ENCODE measurements at regions not wholly inside any gene's neighbourhood (a gene's known extent, or its start where the extent isn't known, plus 50 kb on each side); places are given as distances from the start of the nearest gene placed in this dataset.
A peak's percentile ranks its signal among the peaks of the same experiment; 100 is the strongest.

DNA sequence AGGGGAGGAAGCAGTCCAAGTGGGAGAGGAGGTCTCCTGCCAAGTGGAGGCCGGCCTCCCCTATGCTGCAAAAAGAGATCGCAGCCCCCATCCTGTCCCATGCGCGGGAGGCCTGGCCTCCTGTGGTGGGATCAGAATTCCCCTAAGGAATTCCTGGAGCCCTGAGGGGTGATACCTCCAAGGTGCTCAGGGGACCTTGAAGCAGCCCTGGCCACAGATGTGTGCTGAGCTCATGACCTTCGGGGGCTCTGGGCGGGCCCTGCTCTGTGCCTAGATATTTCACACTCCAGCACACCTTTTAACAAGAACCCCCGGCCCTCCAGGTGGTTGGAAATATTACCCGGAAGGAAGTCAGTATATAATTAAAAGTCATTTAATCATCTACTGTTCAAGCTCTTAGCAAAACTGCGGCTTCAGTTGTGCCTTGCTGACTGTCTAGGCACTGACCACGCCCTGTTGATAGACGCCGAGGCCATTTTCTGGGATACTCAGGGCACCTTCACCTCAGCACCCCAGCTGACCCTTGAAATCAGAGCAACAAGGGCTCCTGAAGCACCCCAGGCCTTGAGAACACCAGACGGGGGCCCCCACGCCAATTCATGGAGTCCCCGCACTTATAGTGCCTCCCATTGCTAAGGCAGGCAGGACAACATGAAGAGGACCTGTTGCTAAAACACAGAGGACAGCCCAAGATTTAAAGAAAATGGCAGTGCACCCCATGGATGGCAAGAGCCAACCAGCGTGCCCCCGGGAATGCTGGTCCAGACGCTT lies 119.1 kb downstream of the NDUFA10 start:
- H3K36me3 Mint-ChIP-seq: peaks cover 4% of the 10 kb centered on the region in 2 donors
- H3K4me3 Mint-ChIP-seq: no peak overlapping the region
- ATAC-seq (ENCODE audit: low read depth in 2 of 2): no peak
- H3K27me3 Mint-ChIP-seq: peaks cover 0 to 7% (median 0%) of the 10 kb centered on the region in 3 donors
- no peak overlapping the region for H3K27ac Mint-ChIP-seq
- H3K9me3 Mint-ChIP-seq: peaks cover 0 to 9% (median 3%) of the 10 kb centered on the region in 7 donors
- H3K4me1 Mint-ChIP-seq: peaks cover 14 to 21% (median 17%) of the 10 kb centered on the region in 3 donors
- DNase-seq: no peak

DNA sequence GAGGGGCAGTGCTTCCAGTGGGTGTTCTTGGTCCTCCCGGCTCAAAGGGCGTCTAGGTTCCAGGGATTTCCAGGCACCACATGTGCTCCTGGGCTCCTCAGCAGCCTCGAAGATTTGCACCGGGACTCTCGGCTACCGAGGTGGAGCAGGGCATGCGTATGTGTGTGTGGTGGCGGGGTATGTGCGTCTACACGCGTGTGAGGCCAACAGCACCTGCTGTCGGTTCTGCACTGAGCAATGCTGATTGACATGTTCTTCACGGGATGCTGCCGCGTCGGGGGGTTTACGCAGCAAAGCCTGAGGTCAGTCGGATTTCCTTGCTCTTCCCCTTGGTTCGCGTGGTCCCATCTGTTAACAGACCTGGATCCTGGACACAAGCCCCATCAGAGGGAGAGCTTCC lies 119.8 kb downstream of the NDUFA10 start:
- Mint-ChIP-seq H3K27me3 (peaks cover 0 to 9% (median 0%) of the 10 kb centered on the region in 3 donors), H3K27ac (peak overlapping the region in 1 of 6 donors; percentile 43), H3K9me3 (peaks cover 0 to 9% (median 3%) of the 10 kb centered on the region in 7 donors), H3K36me3 (peaks cover 4% of the 10 kb centered on the region in 2 donors), H3K4me3 (no peak overlapping the region), H3K4me1 (peaks cover 11 to 15% (median 11%) of the 10 kb centered on the region in 3 donors)
- no peak for ATAC-seq (ENCODE audit: low read depth in 2 of 2)
- no peak for DNase-seq

DNA sequence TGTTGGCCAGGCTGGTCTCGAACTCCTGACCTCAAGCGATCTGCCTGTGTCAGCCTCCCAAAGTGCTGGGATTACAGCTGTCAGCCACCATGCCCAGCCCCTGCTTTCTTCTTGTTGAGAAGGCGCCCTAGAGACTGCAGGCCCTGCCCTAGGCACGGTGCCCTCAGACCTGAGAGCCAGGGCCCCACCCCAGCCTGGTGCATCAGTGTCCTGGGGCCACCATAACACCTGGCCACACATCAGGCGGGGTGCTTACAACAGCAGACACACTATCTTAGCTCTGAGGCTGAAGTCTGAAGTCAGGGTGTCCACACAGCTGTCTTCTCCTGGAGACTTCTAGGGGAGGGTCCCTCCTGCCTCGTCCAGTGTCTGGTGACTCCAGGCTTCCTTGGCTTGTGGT lies 120.6 kb downstream of the NDUFA10 start:
- no peak overlapping the region for H3K27ac Mint-ChIP-seq
- DNase-seq (no peak), ATAC-seq (ENCODE audit: low read depth in 2 of 2) (no peak)
- peaks cover 0 to 9% (median 1%) of the 10 kb centered on the region in 7 donors for H3K9me3 Mint-ChIP-seq
- no peak overlapping the region for H3K4me3 Mint-ChIP-seq
- peaks cover 0 to 14% (median 0%) of the 10 kb centered on the region in 3 donors for H3K27me3 Mint-ChIP-seq
- H3K36me3 Mint-ChIP-seq: peaks cover 0 to 4% of the 10 kb centered on the region in 2 donors
- peaks cover 4 to 13% (median 6%) of the 10 kb centered on the region in 3 donors for H3K4me1 Mint-ChIP-seq

DNA sequence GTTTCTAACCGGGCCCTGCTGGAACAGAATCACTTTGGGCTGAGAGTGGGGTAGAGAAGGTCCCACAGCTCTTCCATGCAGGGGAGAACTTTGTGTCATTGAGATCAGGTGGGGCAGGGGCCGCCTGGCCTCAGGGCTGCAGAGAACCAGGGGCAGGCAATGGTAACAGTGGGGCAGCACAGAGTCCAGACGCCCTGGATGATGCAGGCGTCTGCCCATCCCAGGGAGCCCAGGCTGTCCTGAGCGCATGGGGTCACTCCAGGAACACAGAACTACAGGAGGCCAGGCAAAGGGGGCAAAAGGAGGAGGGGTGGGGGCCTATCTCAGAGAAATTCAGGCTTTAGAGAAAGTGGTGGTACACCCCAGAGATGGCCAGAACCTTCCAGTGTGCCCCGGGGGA lies 121.3 kb downstream of the NDUFA10 start:
- no peak overlapping the region for H3K27ac Mint-ChIP-seq
- H3K36me3 Mint-ChIP-seq: peaks cover 0 to 4% of the 10 kb centered on the region in 2 donors
- H3K4me3 Mint-ChIP-seq: no peak overlapping the region
- peaks cover 0 to 9% (median 0%) of the 10 kb centered on the region in 7 donors for H3K9me3 Mint-ChIP-seq
- H3K27me3 Mint-ChIP-seq: peaks cover 0 to 16% (median 0%) of the 10 kb centered on the region in 3 donors
- ATAC-seq (ENCODE audit: low read depth in 2 of 2): no peak
- no peak for DNase-seq
- peaks cover 0 to 9% (median 5%) of the 10 kb centered on the region in 3 donors for H3K4me1 Mint-ChIP-seq

DNA sequence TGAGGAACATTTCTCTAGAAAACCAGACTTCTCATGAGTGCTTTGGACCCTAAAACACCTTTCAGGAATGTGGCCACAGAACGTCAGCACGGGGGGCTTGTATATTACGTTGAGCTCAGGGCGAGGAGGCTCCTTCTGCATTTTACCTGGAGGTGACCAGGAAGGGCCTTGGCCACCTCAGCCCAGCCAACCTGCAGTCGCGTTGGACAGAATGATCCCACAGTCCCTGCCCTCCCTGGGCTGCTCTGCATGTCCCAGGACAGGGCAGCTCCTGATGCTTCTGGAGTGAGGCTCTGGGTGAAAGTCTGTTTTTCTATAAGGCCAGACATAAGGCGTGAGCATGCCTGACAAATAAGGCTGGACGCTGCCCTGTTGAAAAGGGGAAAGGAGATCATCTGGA lies 121.9 kb downstream of the NDUFA10 start:
- Mint-ChIP-seq H3K27me3 (peaks cover 0 to 21% (median 0%) of the 10 kb centered on the region in 3 donors), H3K27ac (peak overlapping the region in 1 of 6 donors; percentile 52), H3K9me3 (peaks cover 0 to 9% (median 0%) of the 10 kb centered on the region in 7 donors), H3K4me3 (no peak overlapping the region), H3K36me3 (peaks cover 0 to 4% of the 10 kb centered on the region in 2 donors), H3K4me1 (peaks cover 0 to 3% (median 2%) of the 10 kb centered on the region in 3 donors)
- no peak for DNase-seq
- no peak for ATAC-seq (ENCODE audit: low read depth in 2 of 2)

DNA sequence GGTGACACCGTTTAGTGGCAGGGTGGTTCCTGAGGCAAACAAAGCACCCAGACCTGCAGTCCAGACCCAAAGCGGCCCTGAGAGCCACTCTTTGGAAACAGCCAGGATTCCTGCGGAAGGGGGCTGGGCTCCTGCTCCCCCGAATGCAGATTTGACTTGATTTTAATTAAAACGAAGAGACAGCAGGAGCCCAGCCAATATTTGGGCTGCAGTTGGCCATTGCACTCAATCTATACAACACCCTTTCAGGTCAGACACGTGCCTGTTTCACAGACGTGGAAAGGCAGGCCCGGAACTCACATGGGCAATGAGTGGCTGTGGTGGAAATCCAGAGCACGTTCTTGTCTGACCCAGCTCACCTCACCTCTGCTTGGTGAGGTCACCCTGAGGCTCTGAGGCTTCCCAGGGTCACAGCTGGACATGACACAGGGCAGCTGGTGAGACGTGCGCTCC lies 122.4 kb downstream of the NDUFA10 start:
- ATAC-seq (ENCODE audit: low read depth in 2 of 2) (no peak), DNase-seq (no peak)
- Mint-ChIP-seq H3K4me1 (no peaks in the 10 kb centered on the region), H3K27me3 (peaks cover 0 to 25% (median 0%) of the 10 kb centered on the region in 3 donors), H3K36me3 (peaks cover 0 to 4% of the 10 kb centered on the region in 2 donors), H3K9me3 (peaks cover 0 to 9% (median 0%) of the 10 kb centered on the region in 7 donors), H3K27ac (peak overlapping the region in 1 of 6 donors; percentile 52), H3K4me3 (no peak overlapping the region)

DNA sequence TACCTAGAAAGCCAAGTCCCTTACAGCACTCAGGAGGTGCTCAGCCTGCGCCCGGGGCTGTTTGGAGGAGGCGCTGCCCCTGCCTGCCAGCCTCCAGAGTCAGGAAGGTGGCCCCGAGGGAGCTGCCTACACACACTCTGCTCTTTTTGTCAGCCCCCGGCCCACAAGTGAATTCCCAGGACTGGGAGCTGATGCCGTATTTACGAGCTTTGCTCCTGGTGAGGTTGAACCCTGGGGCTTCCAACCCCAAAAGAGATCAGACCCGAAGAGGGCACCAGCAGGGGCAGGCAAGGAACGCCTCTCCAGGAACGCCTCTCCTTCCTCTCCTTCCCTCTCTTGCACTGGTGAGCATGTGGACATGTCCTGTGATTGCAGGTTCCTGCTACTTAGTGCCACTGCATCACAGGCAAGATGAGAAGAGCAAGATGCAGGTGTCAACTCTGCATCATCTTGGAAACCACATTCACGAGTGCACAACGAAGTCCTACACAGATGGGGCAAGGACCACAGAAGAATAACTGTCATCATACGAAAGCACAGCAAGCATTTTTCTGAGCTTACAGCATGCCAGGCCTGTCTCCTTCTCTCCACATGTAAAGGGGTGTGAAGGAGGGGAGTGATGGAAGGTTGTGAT lies 126.7 kb downstream of the NDUFA10 start:
- H3K27ac Mint-ChIP-seq: no peak overlapping the region

DNA sequence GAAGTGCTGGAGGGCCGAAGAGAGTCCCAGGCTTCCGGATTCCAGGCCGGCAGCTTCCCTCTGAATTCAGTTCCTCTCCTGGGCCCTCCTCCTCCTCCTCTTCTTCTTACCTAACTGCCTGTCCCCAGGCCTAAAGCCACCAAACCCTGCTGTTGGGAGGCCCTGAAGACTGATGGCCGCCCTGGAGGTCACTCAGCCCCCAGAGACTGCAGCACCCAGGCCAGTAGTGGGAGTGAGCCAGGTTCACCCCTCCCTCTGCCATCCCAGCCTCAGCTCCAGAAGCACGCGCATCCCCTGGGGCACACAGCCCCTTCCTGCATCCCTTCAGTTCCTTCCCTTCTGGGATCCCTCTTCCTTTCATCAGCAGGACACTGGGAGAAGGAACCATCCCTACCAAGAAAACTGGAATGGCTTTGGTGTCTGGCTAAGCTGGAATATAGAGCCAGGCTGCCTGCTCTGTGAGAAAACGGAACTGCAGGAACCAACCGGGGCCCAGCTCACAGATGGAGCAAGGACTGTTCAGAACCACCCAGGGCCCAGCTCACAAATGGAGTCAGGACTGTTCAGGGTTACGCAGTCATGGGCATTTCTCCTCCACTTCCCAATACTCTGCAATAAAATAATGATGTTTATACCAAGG lies 127.4 kb downstream of the NDUFA10 start:
- H3K27me3 Mint-ChIP-seq: peaks cover 14 to 40% (median 20%) of the 10 kb centered on the region in 3 donors
- peaks cover 0 to 16% of the 10 kb centered on the region in 2 donors for H3K36me3 Mint-ChIP-seq
- peaks cover 0 to 6% (median 2%) of the 10 kb centered on the region in 7 donors for H3K9me3 Mint-ChIP-seq
- DNase-seq: no peak
- peaks cover 0 to 5% (median 0%) of the 10 kb centered on the region in 3 donors for H3K4me1 Mint-ChIP-seq
- H3K27ac Mint-ChIP-seq: no peak overlapping the region
- no peak for ATAC-seq (ENCODE audit: low read depth in 2 of 2)
- no peak overlapping the region for H3K4me3 Mint-ChIP-seq

More for the DNA sequence above, 126.7 kb downstream of the NDUFA10 start:
- no peak for DNase-seq
- Mint-ChIP-seq H3K9me3 (peaks cover 0 to 6% (median 0%) of the 10 kb centered on the region in 7 donors), H3K4me1 (peaks cover 0 to 5% (median 0%) of the 10 kb centered on the region in 3 donors), H3K27me3 (peaks cover 14 to 40% (median 20%) of the 10 kb centered on the region in 3 donors), H3K36me3 (peaks cover 0 to 16% of the 10 kb centered on the region in 2 donors), H3K4me3 (no peak overlapping the region)
- no peak for ATAC-seq (ENCODE audit: low read depth in 2 of 2)

DNA sequence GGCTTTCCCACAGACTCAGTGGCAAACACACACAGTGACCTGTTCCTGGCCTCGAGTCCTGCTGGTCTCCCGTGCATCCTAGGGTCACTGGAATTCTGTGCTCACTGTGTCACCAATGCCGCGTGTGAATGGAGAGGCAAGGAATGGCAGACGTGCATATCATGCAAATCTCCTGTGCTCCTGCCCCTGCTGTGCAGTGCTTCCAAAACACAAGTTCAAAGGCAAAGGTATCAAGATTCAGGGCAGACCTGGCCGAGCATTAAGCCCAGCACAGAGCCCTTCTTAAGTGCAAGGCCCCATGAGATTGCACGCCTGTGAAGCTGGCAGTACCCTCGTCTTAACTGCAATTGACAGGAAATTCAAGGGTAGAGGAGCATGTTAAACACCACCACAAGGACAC lies 129.1 kb downstream of the NDUFA10 start:
- ATAC-seq (ENCODE audit: low read depth in 2 of 2) (no peak), DNase-seq (no peak)
- Mint-ChIP-seq H3K4me3 (no peak overlapping the region), H3K27ac (no peak overlapping the region), H3K4me1 (peaks cover 0 to 5% (median 0%) of the 10 kb centered on the region in 3 donors), H3K9me3 (peaks cover 0 to 6% (median 2%) of the 10 kb centered on the region in 7 donors), H3K27me3 (peaks cover 18 to 32% (median 20%) of the 10 kb centered on the region in 3 donors), H3K36me3 (peaks cover 0 to 16% of the 10 kb centered on the region in 2 donors)

DNA sequence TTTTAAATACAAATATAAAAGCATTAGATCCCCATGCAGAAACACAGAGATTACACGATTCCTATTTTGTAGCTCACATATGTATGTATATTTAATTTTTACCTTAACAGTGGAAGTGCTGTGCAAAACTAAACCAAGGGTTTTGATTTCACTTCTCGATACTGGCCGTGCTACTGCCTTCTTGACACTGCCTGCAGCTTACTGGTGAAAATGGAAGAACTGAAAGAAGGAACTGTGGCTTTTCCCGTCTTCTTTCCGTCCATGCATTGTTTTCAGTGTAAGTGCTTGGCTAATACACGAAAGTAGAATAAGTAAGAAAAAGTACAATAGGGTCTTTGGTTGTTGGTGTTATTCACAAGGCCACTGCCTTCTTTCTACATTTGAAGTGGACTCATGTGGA lies 129.5 kb downstream of the NDUFA10 start:
- H3K36me3 Mint-ChIP-seq: peaks cover 0 to 16% of the 10 kb centered on the region in 2 donors
- no peak for DNase-seq
- peaks cover 0 to 6% (median 2%) of the 10 kb centered on the region in 7 donors for H3K9me3 Mint-ChIP-seq
- H3K4me1 Mint-ChIP-seq: peaks cover 0 to 5% (median 0%) of the 10 kb centered on the region in 3 donors
- ATAC-seq (ENCODE audit: low read depth in 2 of 2): peak in 1 of 2 donors; percentile 30
- no peak overlapping the region for H3K4me3 Mint-ChIP-seq
- H3K27ac Mint-ChIP-seq: no peak overlapping the region
- H3K27me3 Mint-ChIP-seq: peaks cover 18 to 31% (median 20%) of the 10 kb centered on the region in 3 donors

DNA sequence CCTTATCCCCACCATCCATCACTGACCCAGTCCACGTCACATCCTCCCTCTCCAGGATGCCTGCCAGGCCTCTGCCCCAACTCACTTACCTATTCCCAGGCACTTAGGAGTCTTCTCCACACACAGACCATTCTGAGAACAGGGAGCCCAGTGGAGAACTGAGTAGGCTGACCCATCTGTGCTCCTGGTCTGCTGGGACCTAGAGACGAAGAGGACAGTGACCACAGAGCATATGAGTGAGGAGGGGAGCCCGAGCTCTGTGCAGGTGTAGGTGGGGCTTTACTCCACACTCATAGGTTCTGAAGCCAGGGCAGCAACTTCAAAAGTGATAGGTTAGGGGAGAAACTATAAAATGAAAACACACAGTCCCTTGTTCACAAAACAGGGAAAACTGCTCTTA lies 130.0 kb downstream of the NDUFA10 start:
- peaks cover 0 to 16% of the 10 kb centered on the region in 2 donors for H3K36me3 Mint-ChIP-seq
- peaks cover 0 to 5% (median 0%) of the 10 kb centered on the region in 3 donors for H3K4me1 Mint-ChIP-seq
- H3K27ac Mint-ChIP-seq: no peak overlapping the region
- peaks cover 18 to 33% (median 20%) of the 10 kb centered on the region in 3 donors for H3K27me3 Mint-ChIP-seq
- no peak for DNase-seq
- peaks cover 0 to 6% (median 2%) of the 10 kb centered on the region in 7 donors for H3K9me3 Mint-ChIP-seq
- no peak overlapping the region for H3K4me3 Mint-ChIP-seq
- ATAC-seq (ENCODE audit: low read depth in 2 of 2): no peak

DNA sequence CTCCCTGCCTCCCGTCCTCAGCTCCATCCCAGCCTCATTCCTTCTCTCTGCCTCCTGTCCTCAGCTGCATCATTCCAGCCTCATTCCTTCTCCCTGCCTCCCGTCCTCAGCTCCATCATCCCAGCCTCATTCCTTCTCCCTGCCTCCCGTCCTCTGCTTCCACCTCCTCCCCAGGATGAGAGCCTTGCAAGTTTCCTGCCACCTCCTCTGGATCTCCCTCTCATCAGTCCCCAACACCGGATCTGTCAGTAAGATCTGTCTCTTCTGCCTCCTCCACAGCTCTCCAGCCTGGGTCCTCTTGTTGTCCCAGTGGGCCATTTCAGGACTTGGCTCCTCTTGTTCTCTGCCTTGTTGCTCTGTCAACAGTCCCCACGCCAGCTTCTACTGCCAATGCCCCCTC lies 130.9 kb downstream of the NDUFA10 start:
- peaks cover 18 to 35% (median 20%) of the 10 kb centered on the region in 3 donors for H3K27me3 Mint-ChIP-seq
- H3K27ac Mint-ChIP-seq: peak overlapping the region in 1 of 6 donors; percentile 18
- ATAC-seq (ENCODE audit: low read depth in 2 of 2): no peak

DNA sequence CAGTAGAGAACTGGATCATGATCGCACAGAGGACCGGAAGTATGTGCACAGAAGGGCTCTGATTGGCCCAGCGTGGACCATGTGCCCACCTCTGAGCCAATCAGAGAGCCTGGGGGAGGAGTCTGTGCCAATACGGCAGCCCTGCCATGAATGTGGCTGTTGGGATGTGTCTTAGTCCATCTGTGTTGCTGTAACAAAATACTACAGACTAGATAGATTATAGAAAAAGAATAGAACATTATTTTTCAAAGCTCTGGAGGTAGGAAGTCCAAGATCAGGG lies 132.0 kb downstream of the NDUFA10 start:
- Mint-ChIP-seq H3K9me3 (peaks cover 0 to 6% (median 2%) of the 10 kb centered on the region in 7 donors), H3K27me3 (peaks cover 18 to 36% (median 20%) of the 10 kb centered on the region in 3 donors), H3K4me1 (peaks cover 0 to 5% (median 0%) of the 10 kb centered on the region in 3 donors), H3K4me3 (no peak overlapping the region), H3K36me3 (peaks cover 0 to 16% of the 10 kb centered on the region in 2 donors), H3K27ac (no peak overlapping the region)
- DNase-seq (no peak), ATAC-seq (ENCODE audit: low read depth in 2 of 2) (peak in 1 of 2 donors; percentile 32)

More for the DNA sequence above, 130.9 kb downstream of the NDUFA10 start:
- no peak overlapping the region for H3K4me3 Mint-ChIP-seq
- peaks cover 0 to 5% (median 0%) of the 10 kb centered on the region in 3 donors for H3K4me1 Mint-ChIP-seq
- H3K9me3 Mint-ChIP-seq: peaks cover 0 to 6% (median 2%) of the 10 kb centered on the region in 7 donors
- DNase-seq: no peak
- H3K36me3 Mint-ChIP-seq: peaks cover 0 to 16% of the 10 kb centered on the region in 2 donors
